MM.1S (cell line): ENCODE measurements at regions not wholly inside any gene's neighbourhood (a gene's known extent, or its start where the extent isn't known, plus 50 kb on each side); places are given as distances from the start of the nearest gene placed in this dataset.

Experiments
- DNase-seq: peaks from one replicate; pipeline ENCODE4 v3.0.0-alpha.2; 2015
- H2AFZ ChIP-seq: fragments of 300-600 bp; sonication (generic); 2 replicates; pipeline ENCODE4 v1.6.0; 2016; ENCODE audit warnings: antibody characterized with exemption, low read length
- H3F3A ChIP-seq: fragments of 300-600 bp; sonication (generic); 2 replicates; pipeline ENCODE4 v1.6.1; 2016; ENCODE audit warnings: mild to moderate bottlenecking, antibody characterized with exemption, low read length, moderate library complexity, mixed read lengths; ENCODE audit not compliant: insufficient read depth
- H3K27ac ChIP-seq: fragments of 300-600 bp; sonication (generic); 2 replicates; pipeline ENCODE4 v1.5.1; 2016; ENCODE audit warnings: mild to moderate bottlenecking, low read length
- H3K27me3 ChIP-seq: fragments of 300-600 bp; sonication (generic); replicated peaks from 2 replicates; pipeline ENCODE4 v1.6.0; 2016; ENCODE audit warnings: low read length; ENCODE audit not compliant: insufficient read depth
- H3K36me3 ChIP-seq: fragments of 300-600 bp; sonication (generic); replicated peaks from 2 replicates; pipeline ENCODE4 v1.6.1; 2016; ENCODE audit warnings: mild to moderate bottlenecking, low read length, mixed read lengths; ENCODE audit not compliant: insufficient read depth
- H3K4me1 ChIP-seq: fragments of 300-600 bp; sonication (generic); 2 replicates; pipeline ENCODE4 v1.6.1; 2016; ENCODE audit warnings: low read length, mixed read lengths
- H3K4me2 ChIP-seq: fragments of 300-600 bp; sonication (generic); 2 replicates; pipeline ENCODE4 v1.6.0; 2016; ENCODE audit warnings: low read depth, low read length
- H3K4me3 ChIP-seq: fragments of 300-600 bp; sonication (generic); 2 replicates; pipeline ENCODE4 v1.5.1; 2016; ENCODE audit warnings: low read length, mixed read lengths
- H3K79me2 ChIP-seq: fragments of 300-600 bp; sonication (generic); 2 replicates; pipeline ENCODE4 v1.6.1; 2016; ENCODE audit warnings: mixed run types, low read length, mixed read lengths
- H3K9ac ChIP-seq: fragments of 300-600 bp; sonication (generic); 2 replicates; pipeline ENCODE4 v1.6.1; 2016; ENCODE audit warnings: low read length, mixed read lengths
- H3K9me2 ChIP-seq: fragments of 300-600 bp; sonication (generic); replicated peaks from 2 replicates; pipeline ENCODE4 v1.6.1; 2016; ENCODE audit warnings: mild to moderate bottlenecking, low read length, mixed read lengths; ENCODE audit not compliant: insufficient read depth
- H3K9me3 ChIP-seq: fragments of 300-600 bp; sonication (generic); replicated peaks from 2 replicates; pipeline ENCODE4 v1.6.1; 2016; ENCODE audit warnings: mild to moderate bottlenecking, low read length, mixed read lengths; ENCODE audit not compliant: insufficient read depth
- H4K20me1 ChIP-seq: fragments of 300-600 bp; sonication (generic); 2 replicates; pipeline ENCODE4 v1.6.1; 2016; ENCODE audit warnings: mild to moderate bottlenecking, low read length, moderate library complexity, mixed read lengths; ENCODE audit not compliant: insufficient read depth
- CTCF ChIP-seq: fragments of 300-600 bp; sonication (generic); IDR thresholded peaks from 2 replicates; pipeline ENCODE4 v1.5.1; 2016; ENCODE audit warnings: antibody characterized with exemption, low read length, mixed read lengths
- EZH2 ChIP-seq: fragments of 300-600 bp; sonication (generic); optimal IDR thresholded peaks from 2 replicates; pipeline ENCODE3; 2017; ENCODE audit warnings: low read depth, mild to moderate bottlenecking, antibody characterized with exemption, low read length, mixed read lengths
- EZH2phosphoT487 ChIP-seq: fragments of 300-600 bp; sonication (generic); IDR thresholded peaks from 2 replicates; pipeline ENCODE4 v1.6.1; 2018; ENCODE audit warnings: antibody characterized with exemption, low read length

GRCh38 chr10:14425034-14425433, 94.3 kb upstream of the FRMD4A start:
- Histone ChIP-seq H3K4me1 (no peaks in the 10 kb centered on the region), H3K9me2 (no peaks in the 10 kb centered on the region), H3K27ac (no peak overlapping the region), H3K9ac (no peak overlapping the region), H3K27me3 (no peaks in the 10 kb centered on the region), H3K36me3 (no peaks in the 10 kb centered on the region), H2AFZ (no peak overlapping the region), H3K4me3 (no peak overlapping the region), H3F3A (no peaks in the 10 kb centered on the region), H3K4me2 (no peak overlapping the region), H3K9me3 (no peaks in the 10 kb centered on the region), H3K79me2 (no peaks in the 10 kb centered on the region), H4K20me1 (no peaks in the 10 kb centered on the region)
- TF ChIP-seq EZH2 = no peak
- no peak for TF ChIP-seq EZH2phosphoT487
- TF ChIP-seq CTCF = no peak
- DNase-seq = no peak

- no peak for DNase-seq
- no peak for TF ChIP-seq EZH2phosphoT487
- TF ChIP-seq EZH2 = no peak
- TF ChIP-seq CTCF = no peak
- Histone ChIP-seq H3K36me3 (no peaks in the 10 kb centered on the region), H3K27ac (no peak overlapping the region), H3K9ac (no peak overlapping the region), H3K9me3 (no peaks in the 10 kb centered on the region), H3F3A (no peaks in the 10 kb centered on the region), H3K79me2 (no peaks in the 10 kb centered on the region), H3K9me2 (no peaks in the 10 kb centered on the region), H4K20me1 (no peaks in the 10 kb centered on the region), H3K4me3 (no peak overlapping the region), H3K4me2 (no peak overlapping the region), H3K4me1 (no peaks in the 10 kb centered on the region), H2AFZ (no peak overlapping the region), H3K27me3 (no peaks in the 10 kb centered on the region)
Measured at GRCh38 chr10:14423111-14423744, 92.5 kb upstream of the FRMD4A start.

GRCh38 chr10:14422431-14422830, 91.7 kb upstream of the FRMD4A start:
- Histone ChIP-seq H3K79me2 (no peaks in the 10 kb centered on the region), H3K4me2 (no peak overlapping the region), H3K4me3 (no peak overlapping the region), H3K9ac (no peak overlapping the region), H3K9me2 (no peaks in the 10 kb centered on the region), H3K4me1 (no peaks in the 10 kb centered on the region), H3K9me3 (no peaks in the 10 kb centered on the region), H2AFZ (no peak overlapping the region), H3K27ac (no peak overlapping the region), H3K27me3 (no peaks in the 10 kb centered on the region), H4K20me1 (no peaks in the 10 kb centered on the region), H3F3A (no peaks in the 10 kb centered on the region), H3K36me3 (no peaks in the 10 kb centered on the region)
- no peak for DNase-seq
- TF ChIP-seq EZH2phosphoT487 = no peak
- TF ChIP-seq EZH2 = no peak
- TF ChIP-seq CTCF = no peak
